GM04504 (cell line): ENCODE measurements at regions not wholly inside any gene's neighbourhood (a gene's known extent, or its start where the extent isn't known, plus 50 kb on each side); places are given as distances from the start of the nearest gene placed in this dataset.

Experiments
- DNase-seq: peaks from one replicate; pipeline ENCODE4 v3.0.0-alpha.2; 2012; ENCODE audit warnings: low read depth

- DNase-seq = no peak
These were observed 610.0 kb upstream of the CADM1 start for GRCh38 chr11:116114198-116114651.

- DNase-seq = no peak
These were observed 608.1 kb upstream of the CADM1 start for GRCh38 chr11:116112087-116112935.

GRCh38 chr11:116111546-116111945 lies 607.3 kb upstream of the CADM1 start:
- DNase-seq = no peak

- DNase-seq = no peak
These were observed 606.6 kb upstream of the CADM1 start for GRCh38 chr11:116110802-116111201.

GRCh38 chr11:116110356-116110755 lies 606.1 kb upstream of the CADM1 start:
- no peak for DNase-seq

- DNase-seq = no peak
These were observed 605.0 kb upstream of the CADM1 start for GRCh38 chr11:116109228-116109627.

- DNase-seq = no peak
These were observed 603.9 kb upstream of the CADM1 start for GRCh38 chr11:116108161-116108560.

GRCh38 chr11:116107229-116107628 lies 603.0 kb upstream of the CADM1 start:
- no peak for DNase-seq

GRCh38 chr11:116104498-116105174 lies 600.4 kb upstream of the CADM1 start:
- DNase-seq = no peak

GRCh38 chr11:116101902-116102301 lies 597.7 kb upstream of the CADM1 start:
- DNase-seq = no peak

GRCh38 chr11:116100016-116100415 lies 595.8 kb upstream of the CADM1 start:
- no peak for DNase-seq

- DNase-seq = no peak
These were observed 595.3 kb upstream of the CADM1 start for GRCh38 chr11:116099541-116099940.

- no peak for DNase-seq
These were observed 592.2 kb upstream of the CADM1 start for GRCh38 chr11:116096272-116096995.

- DNase-seq = no peak
These were observed 589.5 kb upstream of the CADM1 start for GRCh38 chr11:116093481-116094270.

- no peak for DNase-seq
These were observed 588.9 kb upstream of the CADM1 start for GRCh38 chr11:116093065-116093464.

- DNase-seq = no peak
These were observed 582.2 kb upstream of the CADM1 start for GRCh38 chr11:116086426-116086825.

- DNase-seq = no peak
These were observed 580.9 kb upstream of the CADM1 start for GRCh38 chr11:116085031-116085635.

GRCh38 chr11:116084511-116084910 lies 580.3 kb upstream of the CADM1 start:
- DNase-seq = no peak

GRCh38 chr11:116082256-116082655 lies 578.0 kb upstream of the CADM1 start:
- DNase-seq = no peak

GRCh38 chr11:116079580-116079979 lies 575.4 kb upstream of the CADM1 start:
- no peak for DNase-seq

GRCh38 chr11:116078101-116078591 lies 573.9 kb upstream of the CADM1 start:
- DNase-seq = no peak
